ENCODE measurements at regions not wholly inside any gene's neighbourhood (a gene's known extent, or its start where the extent isn't known, plus 50 kb on each side); places are given as distances from the start of the nearest gene placed in this dataset.

- TF ChIP-seq, protein P1, sequence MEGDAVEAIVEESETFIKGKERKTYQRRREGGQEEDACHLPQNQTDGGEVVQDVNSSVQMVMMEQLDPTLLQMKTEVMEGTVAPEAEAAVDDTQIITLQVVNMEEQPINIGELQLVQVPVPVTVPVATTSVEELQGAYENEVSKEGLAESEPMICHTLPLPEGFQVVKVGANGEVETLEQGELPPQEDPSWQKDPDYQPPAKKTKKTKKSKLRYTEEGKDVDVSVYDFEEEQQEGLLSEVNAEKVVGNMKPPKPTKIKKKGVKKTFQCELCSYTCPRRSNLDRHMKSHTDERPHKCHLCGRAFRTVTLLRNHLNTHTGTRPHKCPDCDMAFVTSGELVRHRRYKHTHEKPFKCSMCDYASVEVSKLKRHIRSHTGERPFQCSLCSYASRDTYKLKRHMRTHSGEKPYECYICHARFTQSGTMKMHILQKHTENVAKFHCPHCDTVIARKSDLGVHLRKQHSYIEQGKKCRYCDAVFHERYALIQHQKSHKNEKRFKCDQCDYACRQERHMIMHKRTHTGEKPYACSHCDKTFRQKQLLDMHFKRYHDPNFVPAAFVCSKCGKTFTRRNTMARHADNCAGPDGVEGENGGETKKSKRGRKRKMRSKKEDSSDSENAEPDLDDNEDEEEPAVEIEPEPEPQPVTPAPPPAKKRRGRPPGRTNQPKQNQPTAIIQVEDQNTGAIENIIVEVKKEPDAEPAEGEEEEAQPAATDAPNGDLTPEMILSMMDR (IDR thresholded peaks at IDR 0.05; ENCODE audit: low read depth, low read length, poor library complexity, severe bottlenecking), result no peak
- no peak for TF ChIP-seq EZH2phosphoT487 (IDR thresholded peaks at IDR 0.05; ENCODE audit: borderline replicate concordance, low read length)
Measured at GRCh38 chr14:42429401-42429800, 822.7 kb downstream of the LRFN5 start.
